K562 (cell line): ENCODE measurements at regions not wholly inside any gene's neighbourhood (a gene's known extent, or its start where the extent isn't known, plus 50 kb on each side); places are given as distances from the start of the nearest gene placed in this dataset.

Source experiments
- ATAC-seq: fragments of 200-7000 bp; cut with Tn5 transposase; 3 replicates; pipeline ENCODE4 v1.9.1; 2020; ENCODE audit warnings: moderate library complexity
- BruUV-seq: library from RNA; stranded (reverse); fragments of 400-500 nt; replicated peaks from 2 replicates; lab custom pipeline; 2021; lab: Mats Ljungman, UMichigan
- CTCF ChIA-PET: fragments of 300-600 bp; formaldehyde crosslinking; extraction: SDS; loops from one replicate; lab custom pipeline; 2021; ENCODE audit warnings: low intra/inter-chr PET ratio; lab: Yijun Ruan, JAX
- POLR2A ChIA-PET: fragments of 300-600, 350-650 bp; sonication (Branson Sonifier 250); formaldehyde crosslinking; extraction: SDS; loops from one replicate; lab custom pipeline; 2021; ENCODE audit warnings: antibody characterized with exemption, inconsistent platforms; lab: Yijun Ruan, JAX
- DNase-seq, 4 experiments: peaks; one replicate each; pipeline versions ENCODE4 v3.0.0 to v3.0.0-alpha.2; 2011 to 2018; ENCODE audit warnings: low spot score in 3 of 4, mixed read lengths in 3 of 4; ENCODE audit errors: extremely low read depth in 1 of 4
- FAIRE-seq: peaks from 2 replicates; lab custom pipeline; 2011; peaks lifted over from hg19 to GRCh38; lab: Jason Lieb, UNC
- H2AFZ ChIP-seq: 2 replicates; pipeline ENCODE4 v1.6.0; 2011; ENCODE audit warnings: low read depth, low read length, control low read depth, inconsistent platforms
- H3K27ac ChIP-seq: fragments of 200-600 bp; 3 replicates; pipeline ENCODE4 v1.8.0; 2011; ENCODE audit warnings: low read depth, mild to moderate bottlenecking, control low read depth, inconsistent platforms, low read length, moderate library complexity, mixed read lengths; ENCODE audit errors: extremely low read depth
- H3K27me3 ChIP-seq, 2 experiments: fragments of 300-600 bp in 1 of 2; 2 replicates in 1 of 2; 3 replicates in 1 of 2; pipeline versions ENCODE4 v1.6.0 to v1.8.0; 2011; ENCODE audit warnings: inconsistent platforms in 2 of 2, low read length in 2 of 2, mild to moderate bottlenecking in 1 of 2, mixed read lengths in 1 of 2, moderate library complexity in 1 of 2; ENCODE audit not compliant: control insufficient read depth in 2 of 2, insufficient read depth in 2 of 2
- H3K36me3 ChIP-seq: fragments of 300-600 bp; 3 replicates; pipeline ENCODE4 v1.8.0; 2011; ENCODE audit warnings: mild to moderate bottlenecking, low read length, inconsistent platforms; ENCODE audit not compliant: control insufficient read depth, insufficient read depth
- H3K4me1 ChIP-seq, 2 experiments: fragments of 200-600 bp in 1 of 2; replicated peaks in 1 of 2; 2 replicates in 1 of 2; 3 replicates in 1 of 2; pipeline versions ENCODE4 v1.5.1 to v1.8.0; 2011; ENCODE audit warnings: inconsistent platforms in 2 of 2, low read length in 2 of 2, mild to moderate bottlenecking in 1 of 2, mixed read lengths in 1 of 2, moderate library complexity in 1 of 2; ENCODE audit not compliant: control insufficient read depth in 2 of 2, insufficient read depth in 2 of 2
- H3K4me2 ChIP-seq: 2 replicates; pipeline ENCODE4 v1.6.1; 2011; ENCODE audit warnings: low read length, control low read depth, inconsistent platforms, mixed read lengths; ENCODE audit not compliant: insufficient read depth
- H3K4me3 ChIP-seq: fragments of 200-600 bp; sonication (generic), shearing (Covaris generic); 2 replicates; pipeline ENCODE4 v1.5.1; 2016; ENCODE audit warnings: control low read depth, inconsistent platforms
- H3K79me2 ChIP-seq: fragments of 200-600 bp; 3 replicates; pipeline ENCODE4 v1.8.0; 2011; ENCODE audit warnings: low read length, inconsistent platforms; ENCODE audit not compliant: control insufficient read depth, insufficient read depth
- H3K9ac ChIP-seq, 2 experiments: 2 replicates each; pipeline versions ENCODE4 v1.6.0 to v1.6.1; 2011; ENCODE audit warnings: low read depth in 2 of 2, low read length in 2 of 2, control low read depth in 1 of 2, inconsistent platforms in 1 of 2, mild to moderate bottlenecking in 1 of 2, mixed read lengths in 1 of 2; ENCODE audit not compliant: insufficient read depth in 1 of 2
- H3K9me1 ChIP-seq: one replicate; pipeline ENCODE4 v1.6.0; 2011; ENCODE audit warnings: inconsistent platforms, mild to moderate bottlenecking, low read length, moderate library complexity; ENCODE audit not compliant: control insufficient read depth, insufficient read depth
- H3K9me3 ChIP-seq: replicated peaks from 2 replicates; pipeline ENCODE4 v1.5.1; 2011; ENCODE audit warnings: low read depth, low read length, inconsistent platforms; ENCODE audit not compliant: control insufficient read depth, insufficient read depth
- H4K20me1 ChIP-seq: replicated peaks from 2 replicates; pipeline ENCODE4 v1.6.1; 2011; ENCODE audit warnings: low read length, inconsistent platforms, mixed read lengths; ENCODE audit not compliant: control insufficient read depth, insufficient read depth
- FOXJ2 ChIP-seq: fragments of 200-800 bp; sonication (Bioruptor generic); IDR thresholded peaks from 2 replicates; pipeline ENCODE4 v1.6.1; 2016; ENCODE audit warnings: missing genetic modification characterization, missing compliant biosample characterization
- JUN ChIP-seq, 2 experiments: sonication (generic) in 1 of 2; formaldehyde crosslinking in 1 of 2; IDR thresholded peaks; 2 replicates each; pipeline versions ENCODE4 v1.6.1 to v1.8.0; 2012 to 2022; ENCODE audit warnings: borderline replicate concordance in 2 of 2, mild to moderate bottlenecking in 2 of 2, improper control_type of control experiment in 1 of 2, low read depth in 1 of 2, low read length in 1 of 2, missing genetic modification reagents in 1 of 2
- MAFK ChIP-seq: IDR thresholded peaks from 2 replicates; pipeline ENCODE4 v1.6.1; 2011; ENCODE audit warnings: low read length, improper control_type of control experiment
- RCOR1 ChIP-seq, 2 experiments: IDR thresholded peaks; 2 replicates each; pipeline ENCODE4 v1.6.1; 2012; ENCODE audit warnings: low read depth in 2 of 2, low read length in 2 of 2, borderline replicate concordance in 1 of 2, improper control_type of control experiment in 1 of 2
- ZNF584 ChIP-seq: fragments of 200-800 bp; sonication (Bioruptor generic); IDR thresholded peaks from 2 replicates; pipeline ENCODE4 v1.6.1; 2016; ENCODE audit warnings: low read depth, mild to moderate bottlenecking, missing genetic modification characterization, missing compliant biosample characterization
- WGBS: fragments of 100-300 bp; shearing (Covaris generic); methylation state at CpG from one replicate; pipeline ENCODE4 v1.1.6; 2016; ENCODE audit warnings: low coverage, mixed read lengths; ENCODE audit not compliant: insufficient coverage; ENCODE audit errors: missing lambda C conversion rate; 5-methylcytosine and 5-hydroxymethylcytosine counted together
- in situ Hi-C: fragments of 300-500 bp; cut with MboI; formaldehyde crosslinking; loops from 4 replicates; pipeline ENCODE4 v1.15.0; 2018; ENCODE audit warnings: inconsistent platforms, mixed read lengths
- intact Hi-C: fragments of 100-400 bp; cut with micrococcal nuclease; formaldehyde crosslinking; loops from 2 replicates; pipeline ENCODE4 v1.14.2; 2022

- ChIA-PET CTCF (no interaction called here), POLR2A (interaction anchor here (1.2 kb wide), 1 partner anchor 18 kb away, joined by 3 read pairs; no protein-coding TSS in a partner anchor)
- in situ Hi-C loops (no loop called here), intact Hi-C loops (no loop called here)
- no peak for DNase-seq
- H3K36me3 ChIP-seq, result no peaks in the 10 kb centered on the region
- WGBS, result 69% methylated on average over 7 of the region's 7 CpGs
- no TSS peak for BruUV-seq
- FAIRE-seq, result no peak
- peaks cover 9% of the 10 kb centered on the region; the same call in 1 of the 2 replicates for H3K9me3 ChIP-seq
- H2AFZ ChIP-seq, result 0 out of 2 replicates have a peak overlapping the region, but pooled peaks have one; percentile 16
- no peaks in the 10 kb centered on the region for H3K9me1 ChIP-seq
- H3K27ac ChIP-seq, result no peak overlapping the region
- no peak for ATAC-seq
- no peaks in the 10 kb centered on the region for H3K27me3 ChIP-seq
- H4K20me1 ChIP-seq, result no peaks in the 10 kb centered on the region
- H3K4me1 ChIP-seq, result peaks cover under 1 to 2% of the 10 kb centered on the region in 2 experiments; a peak in 3 of 5 replicates
- H3K4me3 ChIP-seq, result no peak overlapping the region
- H3K79me2 ChIP-seq, result no peaks in the 10 kb centered on the region
- no peak overlapping the region for H3K9ac ChIP-seq
- TF ChIP-seq RCOR1 (IDR thresholded peaks at IDR 0.05; ENCODE audit: borderline replicate concordance in 1 of 2, low read depth in 2 of 2, low read length in 2 of 2) (no peak), MAFK (no peak), ZNF584 (CRISPR knock-in tag) (no peak), JUN (IDR thresholded peaks at IDR 0.05; ENCODE audit: borderline replicate concordance, low read depth, low read length) (no peak), JUN (CRISPR knock-in tag; IDR thresholded peaks at IDR 0.05; ENCODE audit: borderline replicate concordance) (no peak), FOXJ2 (tag) (no peak)
- no peak overlapping the region for H3K4me2 ChIP-seq
Observed at GRCh38 chr3:194240766-194241165, 104.8 kb downstream of the HES1 start.
